ENCODE measurements at regions not wholly inside any gene's neighbourhood (a gene's known extent, or its start where the extent isn't known, plus 50 kb on each side); places are given as distances from the start of the nearest gene placed in this dataset.

GRCh38 chr2:8442833-8443486 lies 238.9 kb upstream of the ID2 start:
- TF ChIP-seq, protein P1, sequence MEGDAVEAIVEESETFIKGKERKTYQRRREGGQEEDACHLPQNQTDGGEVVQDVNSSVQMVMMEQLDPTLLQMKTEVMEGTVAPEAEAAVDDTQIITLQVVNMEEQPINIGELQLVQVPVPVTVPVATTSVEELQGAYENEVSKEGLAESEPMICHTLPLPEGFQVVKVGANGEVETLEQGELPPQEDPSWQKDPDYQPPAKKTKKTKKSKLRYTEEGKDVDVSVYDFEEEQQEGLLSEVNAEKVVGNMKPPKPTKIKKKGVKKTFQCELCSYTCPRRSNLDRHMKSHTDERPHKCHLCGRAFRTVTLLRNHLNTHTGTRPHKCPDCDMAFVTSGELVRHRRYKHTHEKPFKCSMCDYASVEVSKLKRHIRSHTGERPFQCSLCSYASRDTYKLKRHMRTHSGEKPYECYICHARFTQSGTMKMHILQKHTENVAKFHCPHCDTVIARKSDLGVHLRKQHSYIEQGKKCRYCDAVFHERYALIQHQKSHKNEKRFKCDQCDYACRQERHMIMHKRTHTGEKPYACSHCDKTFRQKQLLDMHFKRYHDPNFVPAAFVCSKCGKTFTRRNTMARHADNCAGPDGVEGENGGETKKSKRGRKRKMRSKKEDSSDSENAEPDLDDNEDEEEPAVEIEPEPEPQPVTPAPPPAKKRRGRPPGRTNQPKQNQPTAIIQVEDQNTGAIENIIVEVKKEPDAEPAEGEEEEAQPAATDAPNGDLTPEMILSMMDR (IDR thresholded peaks at IDR 0.05; ENCODE audit: poor library complexity, severe bottlenecking), result no peak
- no peak for TF ChIP-seq POLR2AphosphoS5 (IDR thresholded peaks at IDR 0.05)
- TF ChIP-seq EP300 (conservative IDR thresholded peaks at IDR 0.05; ENCODE audit: poor library complexity, severe bottlenecking), result no peak
- no peak for TF ChIP-seq REST (IDR thresholded peaks at IDR 0.05; ENCODE audit: borderline replicate concordance)

All from neural cell (in vitro differentiated cells).